Choroid plexus epithelial cell (primary cell): ENCODE measurements at regions not wholly inside any gene's neighbourhood (a gene's known extent, or its start where the extent isn't known, plus 50 kb on each side); places are given as distances from the start of the nearest gene placed in this dataset.

Source experiments
- DNase-seq: peaks from one replicate; pipeline ENCODE4 v3.0.0-alpha.2; 2010; ENCODE audit warnings: low read depth
- H3K4me3 ChIP-seq: 2 replicates; pipeline ENCODE4 v1.5.1; 2011; ENCODE audit warnings: low read depth, mild to moderate bottlenecking, control low read depth, low read length, moderate library complexity
- TF ChIP-seq, protein P1 (sequence below): conservative IDR thresholded peaks from 2 replicates; pipeline ENCODE4 v1.5.1; 2011; ENCODE audit warnings: low read depth, mild to moderate bottlenecking, control low read depth, inconsistent platforms, low read length, moderate library complexity

DNA sequence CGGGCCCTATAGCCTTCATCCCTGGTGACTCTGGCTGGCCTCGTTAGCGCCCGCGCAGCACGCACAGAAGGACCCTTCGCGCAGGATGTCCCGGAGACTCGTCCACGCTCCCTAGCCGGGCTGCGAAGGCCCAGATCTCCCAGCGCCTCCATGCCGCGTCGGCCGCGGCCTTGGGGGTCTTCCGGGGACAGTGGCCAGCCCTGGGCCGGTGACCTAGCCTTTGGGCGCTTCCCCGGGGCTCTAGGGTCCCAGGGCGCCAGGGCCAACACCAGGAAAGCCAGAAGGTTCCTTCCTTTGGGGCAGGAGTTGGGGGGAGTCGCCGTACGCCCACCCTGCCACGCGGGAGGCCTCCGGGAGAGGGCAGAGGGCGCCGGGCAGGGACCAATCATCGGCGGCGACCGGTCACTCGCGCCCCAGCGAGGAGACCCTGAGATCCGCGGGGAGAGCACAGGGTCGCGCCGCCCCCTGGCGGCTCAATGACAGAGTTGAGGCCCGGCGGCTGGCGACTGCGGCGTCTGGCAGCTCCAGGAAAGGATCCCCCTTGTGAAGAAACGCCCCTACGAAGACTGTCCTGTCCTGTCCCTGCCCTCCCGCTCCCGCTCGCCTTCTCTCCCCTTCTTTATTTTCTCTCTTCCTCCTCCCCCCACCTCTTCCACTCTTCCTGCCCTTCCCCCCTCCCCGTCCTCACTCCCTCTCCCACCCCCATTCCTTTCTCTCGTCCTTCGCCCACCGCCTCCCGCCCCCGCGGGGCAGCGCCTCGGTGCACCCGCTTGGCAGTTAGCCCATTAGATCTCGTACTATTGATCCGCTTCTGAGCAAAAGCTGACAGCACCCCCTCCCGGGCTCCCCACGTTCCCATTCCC, 62.3 kb upstream of the LBX1 start:
- DNase-seq, result peak; percentile 17
- TF ChIP-seq, protein P1, sequence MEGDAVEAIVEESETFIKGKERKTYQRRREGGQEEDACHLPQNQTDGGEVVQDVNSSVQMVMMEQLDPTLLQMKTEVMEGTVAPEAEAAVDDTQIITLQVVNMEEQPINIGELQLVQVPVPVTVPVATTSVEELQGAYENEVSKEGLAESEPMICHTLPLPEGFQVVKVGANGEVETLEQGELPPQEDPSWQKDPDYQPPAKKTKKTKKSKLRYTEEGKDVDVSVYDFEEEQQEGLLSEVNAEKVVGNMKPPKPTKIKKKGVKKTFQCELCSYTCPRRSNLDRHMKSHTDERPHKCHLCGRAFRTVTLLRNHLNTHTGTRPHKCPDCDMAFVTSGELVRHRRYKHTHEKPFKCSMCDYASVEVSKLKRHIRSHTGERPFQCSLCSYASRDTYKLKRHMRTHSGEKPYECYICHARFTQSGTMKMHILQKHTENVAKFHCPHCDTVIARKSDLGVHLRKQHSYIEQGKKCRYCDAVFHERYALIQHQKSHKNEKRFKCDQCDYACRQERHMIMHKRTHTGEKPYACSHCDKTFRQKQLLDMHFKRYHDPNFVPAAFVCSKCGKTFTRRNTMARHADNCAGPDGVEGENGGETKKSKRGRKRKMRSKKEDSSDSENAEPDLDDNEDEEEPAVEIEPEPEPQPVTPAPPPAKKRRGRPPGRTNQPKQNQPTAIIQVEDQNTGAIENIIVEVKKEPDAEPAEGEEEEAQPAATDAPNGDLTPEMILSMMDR, result peak; percentile 59
- peak overlapping the region; percentile 51 for H3K4me3 ChIP-seq

- TF ChIP-seq, protein P1, result no peak
- DNase-seq, result peak; percentile 8
- H3K4me3 ChIP-seq, result peak overlapping the region; percentile 51
Observed at GRCh38 chr10:101292194-101293006, 61.6 kb upstream of the BTRC start.

DNA sequence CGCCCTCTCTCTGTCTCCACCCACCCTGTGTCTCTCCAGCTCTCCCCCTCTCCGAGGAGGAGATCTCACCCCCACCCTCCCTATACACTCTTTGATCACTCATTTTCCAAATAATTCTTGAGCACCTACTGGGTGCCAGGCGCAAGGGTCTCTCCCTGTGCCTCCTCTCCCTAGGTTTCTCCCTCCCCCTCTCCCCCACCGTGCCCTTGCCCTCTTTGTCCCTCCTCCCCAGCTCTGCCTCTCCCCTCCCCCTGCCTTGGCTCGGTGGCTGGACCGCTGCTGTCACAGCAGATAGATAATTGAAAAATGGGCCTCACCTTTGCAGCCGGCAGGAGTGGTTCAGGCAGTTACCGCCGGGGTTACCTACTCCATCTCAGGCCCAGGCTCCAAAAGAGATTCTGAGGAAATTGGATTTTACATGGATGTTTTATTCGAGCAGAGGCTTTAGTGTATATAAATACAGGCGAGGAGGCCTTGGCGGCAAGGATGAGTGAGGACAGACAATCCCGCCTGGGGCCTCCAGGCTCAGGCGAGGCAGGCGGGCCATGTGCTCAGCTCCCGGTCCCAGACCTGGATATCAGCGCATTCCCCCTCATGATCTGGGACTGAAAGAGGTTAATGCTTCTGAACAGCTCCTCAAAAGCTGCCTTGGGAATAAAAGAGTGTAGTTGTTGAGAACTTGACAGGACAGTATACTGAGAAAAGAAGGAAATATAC, 60.8 kb upstream of the BTRC start:
- DNase-seq, result no peak
- no peak overlapping the region for H3K4me3 ChIP-seq
- TF ChIP-seq, protein P1, result no peak

DNA sequence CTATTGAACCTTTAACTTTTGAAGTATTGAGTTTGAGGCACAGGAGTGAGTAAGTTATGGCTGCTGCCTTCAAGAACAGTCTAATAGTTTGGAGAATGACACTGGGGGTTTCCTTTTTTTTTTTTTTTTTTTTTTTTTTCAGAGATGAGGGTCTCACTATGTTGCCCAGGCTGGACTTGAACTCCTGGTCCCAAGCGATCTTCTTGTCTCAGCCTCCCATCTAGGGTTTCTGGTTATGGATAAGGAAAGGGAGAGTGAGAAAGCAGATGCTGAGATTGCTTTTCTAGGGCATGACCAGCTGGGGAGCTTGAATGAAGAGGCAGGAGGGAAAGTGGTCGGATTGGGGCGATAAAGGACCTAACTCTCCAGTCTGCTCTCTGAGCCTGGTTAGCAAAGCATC, 59.9 kb upstream of the BTRC start:
- no peak overlapping the region for H3K4me3 ChIP-seq
- TF ChIP-seq, protein P1, result no peak
- no peak for DNase-seq

GRCh38 chr10:101295261-101295660, 58.7 kb upstream of the BTRC start:
- no peak overlapping the region for H3K4me3 ChIP-seq
- DNase-seq, result no peak
- TF ChIP-seq, protein P1, result no peak

DNA sequence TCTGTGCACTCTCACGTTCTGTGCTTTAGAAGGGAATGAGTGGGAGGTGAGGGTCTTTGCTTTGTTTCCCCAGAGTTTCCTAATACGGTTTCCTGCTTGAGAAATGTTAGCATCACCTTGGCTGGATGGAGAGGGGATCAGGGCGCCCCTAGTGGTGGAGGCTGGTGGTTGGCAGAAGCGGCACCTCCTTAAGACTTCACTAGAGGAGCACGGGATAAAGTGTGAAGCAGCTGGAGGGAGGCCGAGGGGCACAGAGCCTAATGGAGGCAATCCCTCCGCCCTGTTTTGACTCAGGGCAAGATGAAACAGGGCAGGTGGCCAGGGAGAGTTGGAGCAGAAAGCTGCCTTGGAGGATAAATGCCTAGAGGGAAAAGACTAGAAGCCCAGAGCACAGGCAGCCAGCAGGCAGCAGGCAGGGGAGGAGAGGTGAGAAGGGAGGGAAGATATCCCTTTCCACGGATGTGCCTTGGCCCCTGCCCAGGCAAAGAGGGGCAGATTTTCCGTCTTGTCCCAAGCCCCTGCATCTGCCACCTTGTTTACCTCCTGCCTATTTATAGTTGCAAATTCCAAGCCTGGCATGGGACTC, 56.0 kb upstream of the BTRC start:
- DNase-seq, result peak; percentile 70
- H3K4me3 ChIP-seq, result no peak overlapping the region
- TF ChIP-seq, protein P1, result peak; percentile 92
